ENCODE measurements at regions not wholly inside any gene's neighbourhood (a gene's known extent, or its start where the extent isn't known, plus 50 kb on each side); places are given as distances from the start of the nearest gene placed in this dataset.

DNA sequence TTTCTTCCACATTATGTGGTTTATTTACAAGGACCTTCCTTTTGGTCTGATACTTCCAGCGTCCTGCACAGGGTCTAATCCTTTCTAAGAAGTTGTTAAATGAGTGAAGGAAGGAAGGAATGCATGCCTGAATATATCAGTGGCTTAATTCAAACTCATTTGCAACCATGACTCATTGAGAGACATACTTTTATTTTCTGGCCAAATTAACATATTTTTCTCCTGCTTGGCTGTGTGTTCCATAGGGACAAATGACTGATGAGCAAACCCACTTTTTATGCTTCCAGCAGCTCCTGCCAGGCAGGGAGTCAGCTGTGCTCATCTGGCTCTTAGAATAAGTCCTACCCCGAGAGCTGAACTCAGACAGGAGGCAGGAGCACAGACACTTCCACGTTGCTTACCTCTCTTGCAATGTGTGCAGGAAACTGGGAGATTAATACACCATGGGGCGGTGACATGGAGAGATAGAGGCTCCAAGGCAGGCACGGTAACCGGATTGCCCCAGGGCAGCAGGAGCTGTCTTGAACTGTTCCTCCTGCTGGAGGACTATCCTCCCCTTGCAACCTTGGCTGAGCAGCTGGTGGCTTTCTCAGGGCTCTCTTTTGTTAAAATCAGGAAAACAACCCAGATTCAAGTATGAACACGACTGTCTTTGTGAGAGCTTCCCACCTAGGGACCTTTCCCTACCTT is 667.5 kb upstream of the HS6ST1 start:
- Mint-ChIP-seq H3K9me3 (peaks cover under 1% of the 10 kb centered on the region), H3K36me3 (ENCODE audit: low read depth) (no peaks in the 10 kb centered on the region), H3K27ac (no peak overlapping the region), H3K4me1 (peaks cover 6% of the 10 kb centered on the region), H3K27me3 (ENCODE audit: low read depth) (peaks cover 3% of the 10 kb centered on the region), H3K4me3 (no peak overlapping the region)
- TF ChIP-seq, protein P1, sequence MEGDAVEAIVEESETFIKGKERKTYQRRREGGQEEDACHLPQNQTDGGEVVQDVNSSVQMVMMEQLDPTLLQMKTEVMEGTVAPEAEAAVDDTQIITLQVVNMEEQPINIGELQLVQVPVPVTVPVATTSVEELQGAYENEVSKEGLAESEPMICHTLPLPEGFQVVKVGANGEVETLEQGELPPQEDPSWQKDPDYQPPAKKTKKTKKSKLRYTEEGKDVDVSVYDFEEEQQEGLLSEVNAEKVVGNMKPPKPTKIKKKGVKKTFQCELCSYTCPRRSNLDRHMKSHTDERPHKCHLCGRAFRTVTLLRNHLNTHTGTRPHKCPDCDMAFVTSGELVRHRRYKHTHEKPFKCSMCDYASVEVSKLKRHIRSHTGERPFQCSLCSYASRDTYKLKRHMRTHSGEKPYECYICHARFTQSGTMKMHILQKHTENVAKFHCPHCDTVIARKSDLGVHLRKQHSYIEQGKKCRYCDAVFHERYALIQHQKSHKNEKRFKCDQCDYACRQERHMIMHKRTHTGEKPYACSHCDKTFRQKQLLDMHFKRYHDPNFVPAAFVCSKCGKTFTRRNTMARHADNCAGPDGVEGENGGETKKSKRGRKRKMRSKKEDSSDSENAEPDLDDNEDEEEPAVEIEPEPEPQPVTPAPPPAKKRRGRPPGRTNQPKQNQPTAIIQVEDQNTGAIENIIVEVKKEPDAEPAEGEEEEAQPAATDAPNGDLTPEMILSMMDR (IDR thresholded peaks at IDR 0.05; ENCODE audit: unreplicated experiment in 3 of 3): no peak

DNA sequence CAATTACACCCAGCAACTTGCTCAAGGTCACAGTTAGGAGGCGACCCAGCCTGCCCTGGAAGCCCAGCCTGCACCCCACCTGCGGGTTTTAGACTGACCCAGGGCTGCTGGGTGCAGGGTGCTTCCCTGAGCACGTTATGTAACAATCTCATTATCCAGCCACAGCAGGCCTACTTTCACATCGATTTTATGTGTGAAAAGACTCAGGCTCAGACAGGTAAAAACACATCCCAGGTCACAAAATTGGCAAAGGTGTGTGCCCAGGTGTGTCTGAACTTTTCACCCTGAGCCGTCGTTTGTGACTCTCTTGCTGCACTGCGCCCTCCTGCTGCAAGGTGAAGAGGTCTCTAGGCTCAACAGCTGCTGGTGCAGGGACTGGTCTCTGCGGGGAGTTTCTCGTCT is 668.2 kb upstream of the HS6ST1 start:
- H3K36me3 Mint-ChIP-seq (ENCODE audit: low read depth): no peaks in the 10 kb centered on the region
- H3K27ac Mint-ChIP-seq: no peak overlapping the region
- H3K27me3 Mint-ChIP-seq (ENCODE audit: low read depth): peaks cover 3% of the 10 kb centered on the region
- peaks cover 6% of the 10 kb centered on the region for H3K4me1 Mint-ChIP-seq
- H3K9me3 Mint-ChIP-seq: peaks cover 6% of the 10 kb centered on the region
- no peak overlapping the region for H3K4me3 Mint-ChIP-seq
- TF ChIP-seq, protein P1 (IDR thresholded peaks at IDR 0.05; ENCODE audit: unreplicated experiment in 3 of 3): no peak

DNA sequence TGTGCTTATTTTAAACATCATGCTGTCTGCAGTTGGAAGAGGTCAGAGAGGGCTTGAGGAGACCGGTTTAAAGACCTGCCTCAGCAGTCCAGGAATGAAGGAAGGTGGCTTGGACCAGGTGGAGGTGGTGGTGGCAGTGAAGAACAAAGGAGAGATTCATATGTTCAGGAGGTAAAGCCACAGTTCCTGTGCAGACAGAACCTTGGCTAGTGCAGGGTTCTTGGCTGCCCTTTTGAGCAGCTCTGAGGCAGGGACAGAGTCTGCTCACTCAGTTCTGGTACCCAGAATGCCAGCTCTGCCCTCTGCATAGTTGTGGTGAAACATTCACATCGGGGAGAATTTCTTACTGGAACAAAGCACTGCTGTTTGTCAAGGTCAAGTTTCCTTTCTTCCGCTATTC is 669.7 kb upstream of the HS6ST1 start:
- Mint-ChIP-seq H3K27ac (no peak overlapping the region), H3K36me3 (ENCODE audit: low read depth) (no peaks in the 10 kb centered on the region), H3K27me3 (ENCODE audit: low read depth) (peaks cover 3% of the 10 kb centered on the region), H3K4me3 (no peak overlapping the region), H3K4me1 (peaks cover 6% of the 10 kb centered on the region), H3K9me3 (peaks cover 7% of the 10 kb centered on the region)
- TF ChIP-seq, protein P1 (IDR thresholded peaks at IDR 0.05; ENCODE audit: unreplicated experiment in 3 of 3): no peak

DNA sequence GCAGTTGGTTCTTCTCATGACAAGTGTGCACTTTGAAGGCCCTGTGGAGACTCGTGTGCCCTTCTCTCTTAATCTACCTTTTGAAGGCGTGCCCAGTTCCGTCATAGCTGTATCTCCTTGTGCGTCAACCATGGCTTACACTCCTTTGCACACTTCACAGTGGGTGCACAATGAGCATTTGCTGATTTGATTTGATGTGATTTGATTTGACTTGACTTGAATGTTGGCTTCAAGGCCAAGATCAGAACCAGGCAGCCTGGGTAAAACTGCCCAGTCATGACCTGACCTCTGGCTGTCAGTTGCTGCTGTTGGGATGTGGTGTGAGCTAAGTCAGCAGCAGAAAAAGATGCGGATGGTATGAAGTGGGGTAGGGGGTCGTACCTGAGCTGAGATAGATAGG is 670.3 kb upstream of the HS6ST1 start:
- Mint-ChIP-seq H3K9me3 (peaks cover 7% of the 10 kb centered on the region), H3K27ac (no peak overlapping the region), H3K36me3 (ENCODE audit: low read depth) (no peaks in the 10 kb centered on the region), H3K27me3 (ENCODE audit: low read depth) (peaks cover 3% of the 10 kb centered on the region), H3K4me1 (peaks cover 6% of the 10 kb centered on the region), H3K4me3 (no peak overlapping the region)
- TF ChIP-seq, protein P1 (IDR thresholded peaks at IDR 0.05; ENCODE audit: unreplicated experiment in 3 of 3): no peak

DNA sequence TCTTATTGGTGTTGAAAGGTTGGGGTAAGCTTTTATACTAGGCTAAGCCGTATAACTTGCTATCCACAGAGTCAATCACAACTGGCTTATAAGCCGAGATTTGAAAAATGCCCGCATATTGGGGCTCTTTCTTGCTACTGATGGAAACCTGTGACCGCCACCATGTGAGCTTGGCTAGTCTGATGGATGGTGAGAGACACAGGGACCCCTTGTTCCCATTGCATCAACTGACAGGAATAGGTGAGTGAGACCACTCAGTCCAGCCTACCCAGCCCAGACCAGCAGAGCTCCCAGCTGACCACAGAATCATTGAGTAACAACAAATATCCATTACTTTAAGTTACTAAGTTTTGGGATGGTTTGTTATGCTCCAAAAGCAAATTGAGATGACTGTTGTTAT is 676.4 kb upstream of the HS6ST1 start:
- peaks cover 7% of the 10 kb centered on the region for H3K9me3 Mint-ChIP-seq
- H3K27ac Mint-ChIP-seq: no peak overlapping the region
- no peaks in the 10 kb centered on the region for H3K36me3 Mint-ChIP-seq (ENCODE audit: low read depth)
- H3K27me3 Mint-ChIP-seq (ENCODE audit: low read depth): peaks cover 9% of the 10 kb centered on the region
- TF ChIP-seq, protein P1 (IDR thresholded peaks at IDR 0.05; ENCODE audit: unreplicated experiment in 3 of 3): no peak
- no peak overlapping the region for H3K4me3 Mint-ChIP-seq
- H3K4me1 Mint-ChIP-seq: no peaks in the 10 kb centered on the region

DNA sequence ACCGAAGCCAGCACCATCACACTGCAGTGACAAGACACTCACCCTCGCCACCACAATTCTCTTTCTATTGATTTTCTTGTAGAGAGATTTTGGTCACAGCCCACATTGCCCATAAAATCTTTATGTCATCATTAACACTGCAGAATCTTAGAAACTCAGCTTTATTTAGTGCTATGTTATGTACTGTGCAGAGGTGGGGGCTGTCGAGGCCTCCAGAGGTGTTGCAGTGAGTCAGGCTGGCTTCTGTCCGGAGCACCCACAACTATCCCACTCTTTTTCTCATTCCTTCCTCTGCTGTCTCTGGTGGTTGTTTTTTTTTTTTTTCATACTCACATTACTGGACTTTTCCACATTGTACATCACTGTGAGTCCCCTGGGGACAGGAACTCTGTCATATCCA is 677.4 kb upstream of the HS6ST1 start:
- no peaks in the 10 kb centered on the region for H3K4me1 Mint-ChIP-seq
- peaks cover 7% of the 10 kb centered on the region for H3K9me3 Mint-ChIP-seq
- TF ChIP-seq, protein P1 (IDR thresholded peaks at IDR 0.05; ENCODE audit: unreplicated experiment in 3 of 3): no peak
- H3K27me3 Mint-ChIP-seq (ENCODE audit: low read depth): peaks cover 9% of the 10 kb centered on the region
- H3K36me3 Mint-ChIP-seq (ENCODE audit: low read depth): no peaks in the 10 kb centered on the region
- no peak overlapping the region for H3K27ac Mint-ChIP-seq
- no peak overlapping the region for H3K4me3 Mint-ChIP-seq

Measured in nephron (organoid).